ENCODE measurements at regions not wholly inside any gene's neighbourhood (a gene's known extent, or its start where the extent isn't known, plus 50 kb on each side); places are given as distances from the start of the nearest gene placed in this dataset.
"Not testable (repeated sequence)": the region's sequence is repeated elsewhere in the genome, so short reads cannot be mapped to it uniquely, and the experiment has no call there.

DNA sequence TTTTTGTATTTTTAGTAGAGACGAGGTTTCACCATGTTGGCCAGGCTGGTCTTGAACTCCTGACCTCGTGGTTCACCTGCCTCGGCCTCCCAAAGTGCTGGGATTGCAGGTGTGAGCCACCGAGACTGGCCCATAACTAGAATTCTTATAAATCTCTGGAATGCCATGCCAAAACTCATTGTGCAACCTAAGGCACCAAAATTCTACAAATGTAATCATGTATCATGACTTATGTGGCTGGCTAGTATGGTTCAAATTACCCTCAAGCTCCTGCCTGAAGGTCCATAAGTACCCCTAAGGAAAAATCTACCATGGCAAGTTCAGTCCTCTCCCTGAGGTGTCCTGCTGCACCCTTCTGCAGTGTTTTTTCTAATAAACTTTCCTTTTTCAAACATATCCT lies 63.8 kb upstream of the CSF1 start:
- no peak overlapping the region for H3K27ac Mint-ChIP-seq

GRCh38 chr1:109846162-109846561 lies 64.5 kb upstream of the CSF1 start:
- Mint-ChIP-seq H3K4me1 (peaks cover 5% of the 10 kb centered on the region), H3K9me3 (peaks cover 8% of the 10 kb centered on the region), H3K36me3 (ENCODE audit: low read depth) (peaks cover 4% of the 10 kb centered on the region), H3K4me3 (no peak overlapping the region), H3K27me3 (ENCODE audit: low read depth) (peaks cover 9% of the 10 kb centered on the region), H3K27ac (peak overlapping the region in 1 of 3 experiments; percentile 3)
- TF ChIP-seq CTCF (IDR thresholded peaks at IDR 0.05; ENCODE audit: unreplicated experiment in 3 of 3): no peak

More for the DNA sequence above, 63.8 kb upstream of the CSF1 start:
- Mint-ChIP-seq H3K36me3 (ENCODE audit: low read depth) (peaks cover 4% of the 10 kb centered on the region), H3K27me3 (ENCODE audit: low read depth) (peaks cover 9% of the 10 kb centered on the region), H3K9me3 (peaks cover 8% of the 10 kb centered on the region), H3K4me3 (no peak overlapping the region), H3K4me1 (peaks cover 5% of the 10 kb centered on the region)
- TF ChIP-seq CTCF (IDR thresholded peaks at IDR 0.05; ENCODE audit: unreplicated experiment in 3 of 3): no peak

- Mint-ChIP-seq H3K9me3 (peaks cover 10% of the 10 kb centered on the region), H3K36me3 (ENCODE audit: low read depth) (peaks cover 4% of the 10 kb centered on the region), H3K27me3 (ENCODE audit: low read depth) (peaks cover 9% of the 10 kb centered on the region), H3K27ac (no peak overlapping the region), H3K4me1 (peaks cover 5% of the 10 kb centered on the region), H3K4me3 (no peak overlapping the region)
- no peak for TF ChIP-seq CTCF (IDR thresholded peaks at IDR 0.05; ENCODE audit: unreplicated experiment in 3 of 3)
These were observed 65.0 kb upstream of the CSF1 start for GRCh38 chr1:109845658-109846057.

- TF ChIP-seq CTCF (IDR thresholded peaks at IDR 0.05; ENCODE audit: unreplicated experiment in 3 of 3): no peak
- no peak overlapping the region for H3K4me3 Mint-ChIP-seq
- peaks cover 12% of the 10 kb centered on the region for H3K9me3 Mint-ChIP-seq
- peaks cover 9% of the 10 kb centered on the region for H3K27me3 Mint-ChIP-seq (ENCODE audit: low read depth)
- H3K27ac Mint-ChIP-seq: no peak overlapping the region
- peaks cover 5% of the 10 kb centered on the region for H3K4me1 Mint-ChIP-seq
- peaks cover 4% of the 10 kb centered on the region for H3K36me3 Mint-ChIP-seq (ENCODE audit: low read depth)
These were observed 66.0 kb upstream of the CSF1 start for GRCh38 chr1:109844609-109845008.

GRCh38 chr1:109840011-109840629 lies 70.5 kb upstream of the CSF1 start:
- Mint-ChIP-seq H3K36me3 (ENCODE audit: low read depth) (peaks cover 8% of the 10 kb centered on the region), H3K9me3 (peaks cover 22% of the 10 kb centered on the region), H3K4me3 (no peak overlapping the region), H3K4me1 (no peaks in the 10 kb centered on the region), H3K27ac (no peak overlapping the region), H3K27me3 (ENCODE audit: low read depth) (peaks cover 11% of the 10 kb centered on the region)
- TF ChIP-seq CTCF (IDR thresholded peaks at IDR 0.05; ENCODE audit: unreplicated experiment in 3 of 3): no peak

DNA sequence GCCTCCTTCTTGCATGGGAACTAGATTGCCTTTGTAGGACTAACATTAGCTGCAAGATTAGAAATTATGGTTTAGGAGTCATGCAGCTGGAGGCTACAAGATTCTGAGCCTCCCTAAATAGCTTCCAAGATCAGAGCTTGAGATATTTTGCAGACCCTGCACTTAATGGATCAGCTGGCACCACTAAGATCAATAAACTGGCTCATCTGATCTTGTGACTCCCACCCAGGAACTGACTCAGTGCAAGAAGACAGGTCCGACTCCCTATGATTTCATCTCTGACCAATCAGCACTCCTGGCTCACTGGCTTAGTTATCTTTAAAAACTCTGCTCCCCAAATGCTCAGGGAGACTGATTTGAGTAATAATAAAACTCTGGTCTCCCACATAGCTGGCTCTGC lies 71.4 kb upstream of the CSF1 start:
- peaks cover 20% of the 10 kb centered on the region for H3K9me3 Mint-ChIP-seq

More for the DNA sequence above, 71.4 kb upstream of the CSF1 start:
- H3K4me1 Mint-ChIP-seq; H3K27me3 Mint-ChIP-seq (ENCODE audit: low read depth); H3K4me3 Mint-ChIP-seq; H3K27ac Mint-ChIP-seq; H3K36me3 Mint-ChIP-seq (ENCODE audit: low read depth): not testable (repeated sequence)
